ENCODE measurements at regions not wholly inside any gene's neighbourhood (a gene's known extent, or its start where the extent isn't known, plus 50 kb on each side); places are given as distances from the start of the nearest gene placed in this dataset.

DNA sequence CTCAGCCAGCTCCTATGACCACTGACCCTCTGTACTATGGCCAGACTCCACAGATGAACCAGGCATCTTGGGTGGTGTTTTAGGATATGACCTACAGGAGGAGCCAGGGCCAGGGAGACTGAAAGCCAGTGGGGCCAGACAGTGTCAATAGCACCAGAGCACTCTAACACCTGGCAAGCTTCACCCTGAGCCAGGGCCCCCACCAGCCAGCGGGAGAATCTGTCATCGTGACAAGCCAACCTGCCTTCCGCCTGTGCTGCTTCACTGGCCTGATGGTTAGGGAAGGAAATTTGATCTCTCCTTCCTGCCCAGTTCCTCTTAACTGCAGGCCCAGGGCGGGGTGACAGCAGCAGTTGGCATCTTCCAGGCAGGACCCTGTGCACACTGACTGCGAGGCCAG is 222.4 kb downstream of the UQCRFS1 start:
- no peak for TF ChIP-seq POLR2A (IDR thresholded peaks at IDR 0.05; ENCODE audit: extremely low read depth, insufficient read length)
- TF ChIP-seq, protein P1, sequence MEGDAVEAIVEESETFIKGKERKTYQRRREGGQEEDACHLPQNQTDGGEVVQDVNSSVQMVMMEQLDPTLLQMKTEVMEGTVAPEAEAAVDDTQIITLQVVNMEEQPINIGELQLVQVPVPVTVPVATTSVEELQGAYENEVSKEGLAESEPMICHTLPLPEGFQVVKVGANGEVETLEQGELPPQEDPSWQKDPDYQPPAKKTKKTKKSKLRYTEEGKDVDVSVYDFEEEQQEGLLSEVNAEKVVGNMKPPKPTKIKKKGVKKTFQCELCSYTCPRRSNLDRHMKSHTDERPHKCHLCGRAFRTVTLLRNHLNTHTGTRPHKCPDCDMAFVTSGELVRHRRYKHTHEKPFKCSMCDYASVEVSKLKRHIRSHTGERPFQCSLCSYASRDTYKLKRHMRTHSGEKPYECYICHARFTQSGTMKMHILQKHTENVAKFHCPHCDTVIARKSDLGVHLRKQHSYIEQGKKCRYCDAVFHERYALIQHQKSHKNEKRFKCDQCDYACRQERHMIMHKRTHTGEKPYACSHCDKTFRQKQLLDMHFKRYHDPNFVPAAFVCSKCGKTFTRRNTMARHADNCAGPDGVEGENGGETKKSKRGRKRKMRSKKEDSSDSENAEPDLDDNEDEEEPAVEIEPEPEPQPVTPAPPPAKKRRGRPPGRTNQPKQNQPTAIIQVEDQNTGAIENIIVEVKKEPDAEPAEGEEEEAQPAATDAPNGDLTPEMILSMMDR (IDR thresholded peaks at IDR 0.05; ENCODE audit: low read depth, low read length), result no peak
- no peak for TF ChIP-seq MYC (IDR thresholded peaks at IDR 0.05; ENCODE audit: low read depth, low read length)
